ENCODE measurements at regions not wholly inside any gene's neighbourhood (a gene's known extent, or its start where the extent isn't known, plus 50 kb on each side); places are given as distances from the start of the nearest gene placed in this dataset.

DNA sequence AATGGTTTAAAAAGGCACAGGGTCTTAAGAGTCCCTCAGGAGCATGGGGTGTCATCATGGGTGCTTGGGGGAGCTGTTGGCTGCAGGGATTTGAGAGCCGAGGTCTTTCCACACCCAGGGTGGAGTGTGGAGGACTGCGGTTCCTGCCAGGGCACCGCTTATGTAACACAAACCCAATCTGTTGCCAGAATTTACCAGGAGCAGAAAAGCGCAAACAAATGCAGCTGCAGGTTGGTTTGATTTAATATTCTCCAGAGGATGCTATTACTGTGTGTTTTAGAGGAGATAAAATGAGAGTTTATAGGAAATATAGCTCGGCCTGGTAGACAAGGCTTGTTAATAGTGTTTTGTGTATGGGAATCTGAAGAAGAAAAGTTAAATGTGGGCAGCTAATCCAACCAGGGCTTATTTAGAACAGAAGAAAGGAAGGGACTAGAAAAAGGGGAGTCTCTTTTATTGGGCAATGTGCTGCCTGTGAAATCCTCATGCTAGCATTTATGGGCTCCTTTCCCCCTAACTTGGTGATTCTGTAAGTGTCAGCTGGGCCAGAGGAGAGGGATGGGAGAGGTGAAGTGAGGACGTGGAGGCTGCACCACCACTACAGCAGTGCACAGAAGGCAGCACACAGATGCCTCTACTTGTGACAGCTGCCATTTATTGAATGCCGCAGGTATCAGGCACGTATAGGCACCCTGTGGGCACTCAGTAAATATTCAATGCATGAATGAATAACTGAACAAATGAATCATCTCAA lies 174.7 kb downstream of the KATNIP start:
- TF ChIP-seq, protein P1, sequence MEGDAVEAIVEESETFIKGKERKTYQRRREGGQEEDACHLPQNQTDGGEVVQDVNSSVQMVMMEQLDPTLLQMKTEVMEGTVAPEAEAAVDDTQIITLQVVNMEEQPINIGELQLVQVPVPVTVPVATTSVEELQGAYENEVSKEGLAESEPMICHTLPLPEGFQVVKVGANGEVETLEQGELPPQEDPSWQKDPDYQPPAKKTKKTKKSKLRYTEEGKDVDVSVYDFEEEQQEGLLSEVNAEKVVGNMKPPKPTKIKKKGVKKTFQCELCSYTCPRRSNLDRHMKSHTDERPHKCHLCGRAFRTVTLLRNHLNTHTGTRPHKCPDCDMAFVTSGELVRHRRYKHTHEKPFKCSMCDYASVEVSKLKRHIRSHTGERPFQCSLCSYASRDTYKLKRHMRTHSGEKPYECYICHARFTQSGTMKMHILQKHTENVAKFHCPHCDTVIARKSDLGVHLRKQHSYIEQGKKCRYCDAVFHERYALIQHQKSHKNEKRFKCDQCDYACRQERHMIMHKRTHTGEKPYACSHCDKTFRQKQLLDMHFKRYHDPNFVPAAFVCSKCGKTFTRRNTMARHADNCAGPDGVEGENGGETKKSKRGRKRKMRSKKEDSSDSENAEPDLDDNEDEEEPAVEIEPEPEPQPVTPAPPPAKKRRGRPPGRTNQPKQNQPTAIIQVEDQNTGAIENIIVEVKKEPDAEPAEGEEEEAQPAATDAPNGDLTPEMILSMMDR (IDR thresholded peaks at IDR 0.05): no peak
- Histone ChIP-seq H3K27ac (no peak overlapping the region), H3K36me3 (peaks cover 0 to 10% of the 10 kb centered on the region in 2 donors), H3K9me3 (no peaks in the 10 kb centered on the region), H3K27me3 (no peaks in the 10 kb centered on the region), H3K4me1 (peaks cover 0 to 3% of the 10 kb centered on the region in 2 donors), H3K4me3 (no peak overlapping the region)
- intact Hi-C loops (cut with DNase I): no loop called here
- no peak for DNase-seq (ENCODE audit: low spot score in 2 of 2)

DNA sequence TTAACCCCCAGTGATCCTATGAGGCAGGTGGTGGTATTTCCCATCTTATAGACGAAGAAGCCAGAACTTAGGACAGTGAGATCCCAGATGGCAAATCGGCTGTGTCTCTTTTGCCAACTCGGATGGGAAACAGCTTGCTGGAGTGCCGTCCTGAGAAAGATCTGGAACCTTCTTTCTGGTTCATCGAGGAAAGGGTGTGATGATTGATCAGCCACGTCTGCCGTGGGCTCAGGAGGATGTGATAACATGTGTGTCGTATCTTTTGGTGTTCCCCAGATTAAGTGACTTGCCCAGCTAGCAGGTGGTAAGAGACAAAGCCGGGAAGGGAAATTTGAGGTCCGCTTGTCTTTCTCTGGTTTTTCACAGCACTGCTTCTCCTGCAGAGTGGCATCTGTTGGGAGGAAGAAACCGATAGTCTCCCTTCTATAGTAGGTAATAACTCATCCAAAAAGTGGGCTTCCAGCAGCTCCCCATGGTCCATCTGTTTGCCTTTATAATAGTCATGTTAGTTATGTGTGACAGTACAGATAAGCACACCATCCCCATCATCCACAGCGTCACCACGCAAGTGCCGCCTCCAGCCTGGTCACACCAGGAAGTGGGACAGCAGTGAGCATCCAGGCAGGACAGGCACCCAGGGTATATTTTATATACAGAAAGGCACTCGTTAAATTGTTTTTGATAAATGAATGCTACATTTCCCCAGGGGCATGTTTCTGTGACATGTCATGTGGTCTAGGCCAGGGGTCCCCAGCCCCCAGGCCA lies 175.5 kb downstream of the KATNIP start:
- Histone ChIP-seq H3K4me3 (no peak overlapping the region), H3K27me3 (no peaks in the 10 kb centered on the region), H3K4me1 (peaks cover 0 to 3% of the 10 kb centered on the region in 2 donors), H3K36me3 (peaks cover 0 to 10% of the 10 kb centered on the region in 2 donors), H3K9me3 (no peaks in the 10 kb centered on the region), H3K27ac (no peak overlapping the region)
- no peak for DNase-seq (ENCODE audit: low spot score in 2 of 2)
- TF ChIP-seq, protein P1 (IDR thresholded peaks at IDR 0.05): no peak
- intact Hi-C loops (cut with DNase I): no loop called here

DNA sequence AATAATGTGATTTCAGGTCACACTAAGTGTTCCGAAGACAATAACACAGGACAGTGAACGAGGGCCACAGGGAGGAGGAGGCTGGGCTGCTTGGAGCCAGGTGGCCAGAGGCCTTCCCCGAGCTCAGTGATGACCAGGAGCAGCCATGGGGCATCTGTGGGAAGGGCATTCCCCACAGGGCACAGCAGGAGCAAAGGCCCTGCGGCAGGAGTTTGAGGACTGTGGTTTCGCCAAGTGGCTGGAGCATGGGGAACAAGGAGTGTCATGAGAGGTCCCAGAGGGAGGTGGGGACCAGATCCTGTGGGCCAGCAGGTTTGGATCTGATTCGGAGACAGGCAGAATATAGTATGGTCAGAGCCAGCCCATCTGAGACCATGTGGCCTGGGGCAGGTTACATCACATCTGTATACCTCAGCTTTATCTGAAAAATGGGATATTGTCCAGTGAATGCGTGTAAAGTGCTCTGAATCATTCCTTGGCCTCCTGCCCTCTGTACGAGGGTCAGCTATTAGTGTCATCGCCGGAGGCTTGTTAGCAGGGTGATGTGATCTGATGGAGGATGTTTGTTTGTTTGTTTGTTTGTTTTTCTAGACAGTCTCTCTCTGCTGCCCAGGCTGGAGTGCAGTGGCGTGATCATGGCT lies 176.8 kb downstream of the KATNIP start:
- no peak overlapping the region for H3K27ac ChIP-seq
- no peaks in the 10 kb centered on the region for H3K9me3 ChIP-seq
- intact Hi-C loops (cut with DNase I): no loop called here
- TF ChIP-seq, protein P1 (IDR thresholded peaks at IDR 0.05): no peak
- no peak for DNase-seq (ENCODE audit: low spot score in 2 of 2)
- peaks cover 0 to 10% of the 10 kb centered on the region in 2 donors for H3K36me3 ChIP-seq
- no peaks in the 10 kb centered on the region for H3K27me3 ChIP-seq
- H3K4me1 ChIP-seq: peaks cover 0 to 3% of the 10 kb centered on the region in 2 donors
- H3K4me3 ChIP-seq: no peak overlapping the region

DNA sequence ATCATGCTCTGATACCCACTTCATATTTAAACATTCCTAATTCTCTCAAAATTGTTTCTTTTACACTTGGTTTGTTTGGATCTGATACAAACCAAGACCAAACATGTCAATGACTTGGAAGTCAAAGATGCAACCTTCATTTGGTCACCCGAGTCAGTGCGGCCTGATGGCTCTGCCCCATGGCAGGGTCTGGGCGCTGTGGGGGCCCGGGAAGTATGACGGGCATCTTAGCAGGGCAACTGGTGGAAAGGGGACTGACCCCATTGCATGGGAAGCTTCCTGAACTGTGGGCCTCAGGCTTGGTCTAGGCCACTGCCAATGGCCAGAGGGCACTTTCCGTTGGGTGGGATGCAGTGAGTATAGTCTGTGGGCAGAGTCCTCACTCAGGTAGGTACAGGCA lies 178.0 kb downstream of the KATNIP start:
- no peak overlapping the region for H3K27ac ChIP-seq
- TF ChIP-seq, protein P1 (IDR thresholded peaks at IDR 0.05): no peak
- H3K36me3 ChIP-seq: peaks cover 0 to 3% of the 10 kb centered on the region in 2 donors
- no peak for DNase-seq (ENCODE audit: low spot score in 2 of 2)
- no peaks in the 10 kb centered on the region for H3K9me3 ChIP-seq
- no peak overlapping the region for H3K4me3 ChIP-seq
- intact Hi-C loops (cut with DNase I): no loop called here
- H3K27me3 ChIP-seq: no peaks in the 10 kb centered on the region
- peaks cover 0 to 3% of the 10 kb centered on the region in 2 donors for H3K4me1 ChIP-seq

DNA sequence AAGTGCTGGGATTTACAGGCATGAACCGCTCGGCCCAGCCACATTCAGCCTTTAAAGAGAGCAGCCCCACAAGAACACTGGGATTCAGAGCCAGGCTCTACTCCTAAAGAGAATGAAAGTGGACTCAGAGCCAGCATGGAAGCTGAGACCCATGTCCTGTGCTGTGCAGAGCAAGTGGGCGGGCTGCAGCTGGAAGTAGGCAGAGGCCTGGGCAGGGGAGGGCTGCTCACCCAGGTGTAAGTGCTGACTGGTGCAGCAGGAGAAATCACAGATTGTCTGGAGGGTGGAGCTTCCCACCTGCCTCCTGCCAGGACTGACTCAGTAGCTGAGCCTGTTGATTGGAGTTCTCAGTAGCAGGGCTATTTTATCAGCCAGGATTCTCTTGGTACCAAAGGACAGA lies 178.7 kb downstream of the KATNIP start:
- Histone ChIP-seq H3K27me3 (no peaks in the 10 kb centered on the region), H3K36me3 (peaks cover 0 to 3% of the 10 kb centered on the region in 2 donors), H3K27ac (no peak overlapping the region), H3K4me1 (peaks cover 0 to 3% of the 10 kb centered on the region in 2 donors), H3K9me3 (no peaks in the 10 kb centered on the region), H3K4me3 (no peak overlapping the region)
- intact Hi-C loops (cut with DNase I): no loop called here
- TF ChIP-seq, protein P1 (IDR thresholded peaks at IDR 0.05): no peak
- no peak for DNase-seq (ENCODE audit: low spot score in 2 of 2)
